M059J (cell line): ENCODE measurements at regions not wholly inside any gene's neighbourhood (a gene's known extent, or its start where the extent isn't known, plus 50 kb on each side); places are given as distances from the start of the nearest gene placed in this dataset.
"Not testable (repeated sequence)": the region's sequence is repeated elsewhere in the genome, so short reads cannot be mapped to it uniquely, and the experiment has no call there.

Experiments
- DNase-seq: peaks from one replicate; pipeline ENCODE4 v3.0.0-alpha.2; 2012; ENCODE audit warnings: low read depth

DNA sequence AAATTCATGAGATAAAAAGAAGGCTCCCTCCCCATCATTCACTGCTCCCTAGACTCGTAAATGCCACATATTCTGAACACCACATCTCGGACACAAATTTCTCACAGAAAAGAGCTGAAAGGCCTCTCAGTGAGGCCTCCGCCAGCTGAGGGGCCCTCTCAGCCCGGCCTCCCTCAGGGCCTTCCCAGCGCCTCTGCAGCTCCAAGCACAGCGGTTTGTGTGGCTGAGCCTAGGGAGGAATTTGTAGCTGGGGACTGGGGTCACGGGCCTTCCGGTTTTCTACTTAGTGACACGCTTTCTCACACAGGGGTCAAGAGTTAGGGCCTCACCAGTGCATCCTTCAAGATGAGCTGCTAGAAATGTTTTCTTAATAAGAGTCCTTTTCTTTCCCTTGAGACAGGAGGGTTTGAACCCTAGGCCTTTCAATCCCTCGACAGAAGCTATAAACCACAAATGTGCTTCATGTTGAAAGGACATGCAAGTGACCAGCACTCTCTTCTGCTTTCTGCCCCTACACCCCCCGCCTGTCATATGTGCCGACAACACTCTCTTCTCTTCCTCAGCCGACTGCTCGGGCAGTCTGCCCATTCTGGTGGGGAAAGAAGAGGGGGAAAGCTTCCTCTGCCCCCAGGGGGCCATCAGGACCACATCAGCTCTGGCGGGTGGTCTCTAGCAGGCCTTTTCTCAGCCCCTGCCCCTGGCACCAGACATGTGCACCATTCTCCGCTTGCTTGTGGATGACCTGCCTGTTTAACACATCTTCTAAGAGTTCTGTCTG lies 104.9 kb downstream of the CHIC2 start:
- no peak for DNase-seq

DNA sequence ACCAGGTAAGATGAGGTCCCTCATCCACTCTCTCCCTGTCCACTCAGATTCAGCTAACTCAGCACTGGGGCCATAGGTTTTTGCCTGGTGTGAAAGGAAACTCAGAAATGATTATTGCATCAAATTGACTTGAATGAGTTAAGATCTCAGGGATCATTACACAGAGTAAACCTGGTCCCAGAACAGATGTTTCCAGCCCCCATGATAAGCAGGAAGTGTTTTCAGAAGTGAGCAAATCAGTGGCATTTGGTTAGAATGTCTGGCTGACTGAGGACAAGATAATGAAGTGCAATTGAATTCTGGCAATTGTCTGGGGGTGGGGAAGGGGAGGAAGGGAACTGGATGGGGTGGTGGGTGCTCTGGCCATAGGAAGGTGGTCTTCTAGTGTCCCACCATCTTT lies 108.0 kb downstream of the CHIC2 start:
- DNase-seq, result no peak

DNA sequence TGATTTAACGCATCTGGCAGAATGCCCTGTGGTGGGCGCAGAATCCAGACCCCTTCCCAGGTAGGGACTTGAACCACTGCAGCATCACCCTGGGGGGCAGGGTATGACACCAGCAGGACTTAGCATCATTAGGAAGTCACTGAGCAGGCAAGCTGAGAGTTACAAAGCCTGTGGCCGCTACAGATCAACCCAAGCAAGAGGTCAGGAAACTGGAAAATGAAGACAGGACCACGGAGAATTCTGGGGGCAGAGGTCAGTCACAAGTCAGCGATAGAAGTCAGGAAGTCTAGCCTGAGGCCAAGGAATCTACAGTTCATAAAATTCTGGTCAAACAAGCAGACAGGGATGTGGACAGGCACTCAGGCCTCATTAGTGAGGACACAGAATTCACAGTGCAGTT lies 108.4 kb downstream of the CHIC2 start:
- DNase-seq, result peak; percentile 18

- no peak for DNase-seq
These were observed 113.0 kb downstream of the CHIC2 start for GRCh38 chr4:53951414-53951813.

DNA sequence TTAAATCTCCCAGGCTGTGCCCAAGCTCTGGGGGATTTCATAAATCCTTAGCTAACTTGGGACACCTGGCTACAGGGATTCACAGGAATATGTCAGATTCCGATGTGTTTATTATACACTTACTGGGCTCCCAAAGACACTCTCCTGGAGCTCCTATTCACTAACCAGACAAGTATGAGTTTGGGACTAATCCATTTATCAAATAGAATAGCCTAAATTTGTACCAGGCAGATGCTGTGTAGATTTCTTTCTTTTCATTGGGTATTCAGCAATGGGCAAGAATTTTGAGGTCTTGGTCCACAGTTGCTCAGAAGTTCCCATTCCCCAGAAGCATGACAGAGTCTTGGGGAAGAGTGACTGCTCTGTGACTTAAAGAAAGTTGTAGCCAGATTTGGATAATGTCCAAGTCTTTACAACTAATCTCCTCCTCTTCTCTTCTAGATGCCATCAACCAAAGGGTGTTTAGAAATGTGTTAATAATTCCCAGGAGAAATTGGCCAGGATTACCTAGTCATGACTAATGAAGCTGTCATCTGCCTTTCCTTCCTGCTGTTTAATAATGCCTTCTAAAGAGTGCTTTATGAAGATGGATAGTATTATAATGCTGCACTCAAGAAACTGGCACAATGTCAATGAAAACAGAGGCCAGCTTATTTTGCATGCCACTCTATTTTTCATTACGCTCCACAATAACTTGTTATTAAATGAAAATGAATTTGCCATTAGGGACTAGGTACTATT lies 120.9 kb downstream of the CHIC2 start:
- peak; percentile 88 for DNase-seq

DNA sequence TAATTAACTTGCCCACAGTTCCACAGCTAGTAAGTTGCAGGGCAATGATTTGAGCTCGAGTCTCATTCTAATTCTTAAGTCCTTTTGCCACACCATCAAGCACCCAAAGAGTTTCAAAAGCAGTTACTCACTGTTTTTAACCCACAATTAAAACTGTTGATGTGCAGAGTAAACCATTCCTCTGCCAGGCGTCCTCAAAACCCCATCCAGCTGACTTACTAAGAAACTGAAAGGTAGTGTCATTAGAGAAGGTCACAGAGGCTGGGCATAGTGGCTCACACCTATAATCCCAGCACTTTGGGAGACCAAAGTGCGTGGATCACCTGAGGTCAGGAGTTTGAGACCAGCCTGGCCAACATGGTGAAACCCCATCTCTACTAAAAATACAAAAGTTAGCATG lies 121.7 kb downstream of the CHIC2 start:
- peak; percentile 20 for DNase-seq

DNA sequence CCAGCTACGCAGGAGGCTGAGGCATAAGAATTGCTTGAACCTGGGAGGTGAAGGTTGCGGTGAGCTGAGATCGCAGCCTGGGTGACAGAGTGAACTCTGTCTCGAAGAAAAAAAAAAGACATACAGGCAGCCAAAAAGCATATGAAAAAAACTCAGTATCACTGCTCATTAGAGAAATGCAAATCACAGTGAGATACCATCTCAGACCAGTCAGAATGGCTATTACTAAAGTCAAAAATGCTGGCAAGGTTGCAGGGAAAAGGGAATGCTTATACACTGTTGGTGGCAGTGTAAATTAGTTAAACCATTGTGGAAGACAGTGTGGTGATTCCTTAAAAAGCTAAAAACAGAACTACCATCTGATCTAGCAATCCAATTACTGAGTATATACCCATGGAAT lies 123.1 kb downstream of the CHIC2 start:
- DNase-seq, result no peak

- not testable (repeated sequence) for DNase-seq
These were observed 124.5 kb downstream of the CHIC2 start for GRCh38 chr4:53939892-53940291.

GRCh38 chr4:53937918-53938317 lies 126.5 kb downstream of the CHIC2 start:
- DNase-seq, result peak; percentile 54

DNA sequence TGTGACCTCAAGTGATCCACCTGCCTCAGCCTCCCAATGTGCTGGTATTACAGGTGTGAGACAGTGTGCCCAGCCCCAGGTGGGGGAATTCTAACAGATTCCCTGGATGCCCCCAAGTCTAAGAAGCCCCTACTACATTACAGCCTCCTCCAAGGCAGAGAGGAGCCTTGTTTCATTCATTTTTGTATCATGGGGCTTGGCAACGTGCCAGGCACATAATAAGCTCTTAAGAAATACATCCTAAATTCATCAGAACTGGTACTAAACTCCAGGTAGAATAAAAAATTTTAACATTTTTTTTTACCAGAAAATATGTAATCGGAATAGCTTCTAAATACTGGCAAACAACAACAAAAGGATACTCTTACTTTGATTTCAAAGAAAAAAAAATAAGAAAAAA lies 127.1 kb downstream of the CHIC2 start:
- DNase-seq, result no peak

GRCh38 chr4:53935780-53936179 lies 128.6 kb downstream of the CHIC2 start:
- no peak for DNase-seq

GRCh38 chr4:53932796-53933610 lies 131.4 kb downstream of the CHIC2 start:
- DNase-seq, result peak; percentile 35

GRCh38 chr4:53931461-53931961 lies 132.9 kb downstream of the CHIC2 start:
- DNase-seq, result no peak

DNA sequence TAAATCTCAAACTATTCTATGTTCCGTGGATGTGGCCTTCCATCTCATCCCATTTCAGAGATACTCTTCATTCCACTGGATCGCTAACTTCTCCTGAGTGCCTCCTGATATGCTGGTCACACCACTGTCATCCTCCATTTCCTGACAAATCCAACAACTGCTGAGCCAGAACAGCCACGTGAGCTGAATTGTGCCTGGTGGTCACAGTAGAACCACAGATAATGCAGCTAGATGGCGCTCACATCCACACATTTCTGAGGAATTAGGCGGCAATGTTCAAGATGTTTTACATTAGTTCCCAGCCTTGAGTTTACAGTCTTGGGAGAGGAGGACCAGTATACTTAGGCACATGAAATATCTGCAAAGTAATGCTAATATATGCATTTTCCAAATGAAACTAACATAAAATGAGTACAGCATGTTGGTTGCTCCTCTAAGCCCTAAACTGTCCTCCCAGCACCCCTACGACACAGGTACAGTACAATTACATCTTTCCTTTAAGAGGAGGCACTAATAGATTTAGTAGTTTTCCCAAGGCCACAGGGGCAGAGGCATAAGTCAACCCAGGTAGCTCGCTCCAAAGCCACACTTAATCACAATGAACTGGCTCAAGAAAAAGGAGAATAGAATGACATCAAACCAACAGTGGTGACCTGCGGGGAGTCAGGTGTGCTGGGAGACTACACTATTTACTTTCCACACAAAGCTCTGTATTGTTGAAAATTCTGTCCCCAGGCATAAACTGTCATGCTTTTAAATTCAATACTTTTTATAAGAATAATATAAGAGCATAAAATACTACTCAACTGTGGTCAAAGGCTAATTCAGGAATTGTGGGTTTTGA lies 134.2 kb downstream of the CHIC2 start:
- peak; percentile 76 for DNase-seq

- no peak for DNase-seq
These were observed 135.1 kb downstream of the CHIC2 start for GRCh38 chr4:53929311-53929710.

DNA sequence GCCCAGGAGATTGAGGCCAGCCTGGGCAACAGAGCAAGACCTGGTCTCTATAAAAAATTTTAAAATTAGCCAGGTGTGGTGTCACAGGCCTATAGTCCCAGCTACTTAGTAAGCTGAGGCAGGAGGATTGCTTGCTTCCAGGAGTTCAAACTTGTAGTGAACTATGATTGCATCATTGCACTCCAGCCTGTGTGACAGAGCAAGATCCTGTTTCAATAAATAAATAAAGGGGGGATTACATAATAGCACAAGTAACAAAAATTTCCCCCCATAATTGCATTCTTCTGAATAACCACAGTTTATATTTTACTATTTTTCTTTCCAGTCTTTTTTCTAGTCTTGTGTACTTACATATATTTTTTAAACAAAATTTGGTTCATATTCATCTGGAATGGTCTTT lies 135.6 kb downstream of the CHIC2 start:
- DNase-seq, result peak; percentile 23

DNA sequence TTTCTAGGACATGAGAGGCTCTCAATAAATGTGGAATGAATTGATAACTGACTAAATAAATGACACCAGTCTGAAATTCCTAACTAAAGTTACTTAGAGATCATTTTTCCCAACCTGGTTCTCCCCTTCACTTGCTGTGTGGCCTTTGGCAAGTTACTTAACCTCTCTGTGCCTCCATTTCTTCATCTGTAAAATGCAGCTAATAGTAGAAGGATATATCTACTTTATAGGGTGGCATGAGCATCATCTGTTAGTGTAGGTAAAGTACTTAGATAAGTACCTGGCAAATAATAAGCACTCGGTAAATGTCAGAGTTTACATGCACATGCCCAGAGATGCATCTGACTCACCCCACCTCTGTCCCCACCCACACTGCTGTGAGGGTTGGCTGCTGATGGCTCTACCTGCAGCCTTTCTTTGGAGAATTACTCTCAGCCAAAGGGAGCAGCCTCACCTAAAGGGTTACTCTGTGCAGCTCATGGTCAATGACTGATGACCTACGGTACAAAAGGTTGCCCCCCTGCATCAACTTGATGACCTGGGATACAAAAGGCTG lies 139.3 kb downstream of the CHIC2 start:
- DNase-seq, result no peak

GRCh38 chr4:53924333-53925049 lies 139.9 kb downstream of the CHIC2 start:
- DNase-seq, result no peak

DNA sequence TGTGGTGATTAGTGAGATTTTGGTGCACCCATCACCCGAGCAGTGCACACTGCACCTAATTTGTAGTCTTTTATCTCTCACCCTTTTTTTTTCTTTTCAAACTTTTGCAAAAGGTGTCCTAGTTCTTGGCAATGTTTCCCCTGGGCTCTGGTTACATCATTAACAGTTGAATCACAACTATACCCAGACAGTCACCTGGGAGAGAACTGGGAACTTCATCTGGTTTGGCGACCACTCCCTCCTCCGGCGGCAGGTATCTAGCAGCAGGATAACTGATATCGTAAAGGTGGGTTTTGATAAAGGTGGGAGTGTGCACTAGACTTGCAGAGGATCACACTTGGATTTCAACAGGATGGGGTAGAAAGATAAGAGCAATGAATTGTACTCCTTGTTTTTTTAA lies 140.5 kb downstream of the CHIC2 start:
- DNase-seq, result no peak

DNA sequence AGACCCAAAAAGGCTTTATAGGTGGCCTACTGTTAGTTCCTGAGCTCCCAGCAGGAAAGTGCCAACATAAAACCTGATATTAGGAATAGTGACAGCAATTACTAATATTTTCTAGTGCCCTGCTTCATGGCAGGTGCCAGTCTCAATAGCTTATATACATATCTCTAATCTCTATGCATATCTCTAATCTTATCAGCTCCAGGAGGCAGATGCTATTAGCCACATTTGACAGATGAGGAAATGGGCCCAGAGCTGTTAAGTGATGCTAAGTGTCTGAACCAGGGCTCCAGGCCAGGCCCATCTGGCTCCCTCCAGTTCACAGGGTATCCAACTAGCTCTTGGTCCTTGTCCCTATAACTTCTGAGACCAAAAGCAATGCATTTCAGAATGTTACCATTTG lies 142.5 kb downstream of the CHIC2 start:
- no peak for DNase-seq
